ENCODE measurements at regions not wholly inside any gene's neighbourhood (a gene's known extent, or its start where the extent isn't known, plus 50 kb on each side); places are given as distances from the start of the nearest gene placed in this dataset.

GRCh38 chr12:84183576-84183975 is 729.0 kb downstream of the SLC6A15 start:
- Histone ChIP-seq H3K4me1 (no peaks in the 10 kb centered on the region), H3K9me3 (no peaks in the 10 kb centered on the region), H3K27me3 (no peaks in the 10 kb centered on the region), H3K27ac (no peak overlapping the region), H3K4me3 (no peak overlapping the region), H3K36me3 (no peaks in the 10 kb centered on the region)
- no peak for TF ChIP-seq CTCF (IDR thresholded peaks at IDR 0.05)
- TF ChIP-seq POLR2AphosphoS5 (IDR thresholded peaks at IDR 0.05), result no peak
- TF ChIP-seq EP300 (IDR thresholded peaks at IDR 0.05), result no peak
- no peak for TF ChIP-seq POLR2A (IDR thresholded peaks at IDR 0.05)
- DNase-seq (ENCODE audit: low spot score in 2 of 2), result no peak
- 36% methylated on average over 2 of the region's 2 CpGs for WGBS

- Histone ChIP-seq H3K9me3 (no peaks in the 10 kb centered on the region), H3K36me3 (no peaks in the 10 kb centered on the region), H3K27me3 (no peaks in the 10 kb centered on the region), H3K4me3 (no peak overlapping the region), H3K4me1 (no peaks in the 10 kb centered on the region), H3K27ac (no peak overlapping the region)
- WGBS, result 90% methylated on average over 5 of the region's 5 CpGs
- TF ChIP-seq POLR2AphosphoS5 (IDR thresholded peaks at IDR 0.05) (no peak), POLR2A (IDR thresholded peaks at IDR 0.05) (no peak), EP300 (IDR thresholded peaks at IDR 0.05) (no peak), CTCF (IDR thresholded peaks at IDR 0.05) (no peak)
- no peak for DNase-seq (ENCODE audit: low spot score in 2 of 2)
Observed at GRCh38 chr12:84174115-84174514, 738.5 kb downstream of the SLC6A15 start.

- no peaks in the 10 kb centered on the region for H3K27me3 ChIP-seq
- H3K36me3 ChIP-seq, result no peaks in the 10 kb centered on the region
- H3K27ac ChIP-seq, result no peak overlapping the region
- H3K9me3 ChIP-seq, result no peaks in the 10 kb centered on the region
- TF ChIP-seq CTCF (IDR thresholded peaks at IDR 0.05), result no peak
- no peak for TF ChIP-seq POLR2A (IDR thresholded peaks at IDR 0.05)
- no peak for TF ChIP-seq POLR2AphosphoS5 (IDR thresholded peaks at IDR 0.05)
- no peak for TF ChIP-seq EP300 (IDR thresholded peaks at IDR 0.05)
- H3K4me1 ChIP-seq, result no peaks in the 10 kb centered on the region
- H3K4me3 ChIP-seq, result no peak overlapping the region
- DNase-seq (ENCODE audit: low spot score in 2 of 2), result no peak
- WGBS, result 53% methylated on average over 4 of the region's 4 CpGs
Observed at GRCh38 chr12:84172823-84173424, 739.7 kb downstream of the SLC6A15 start.

- no peak overlapping the region for H3K27ac ChIP-seq
- H3K9me3 ChIP-seq, result no peaks in the 10 kb centered on the region
- no peaks in the 10 kb centered on the region for H3K4me1 ChIP-seq
- H3K36me3 ChIP-seq, result no peaks in the 10 kb centered on the region
- no peak for DNase-seq (ENCODE audit: low spot score in 2 of 2)
- no peaks in the 10 kb centered on the region for H3K27me3 ChIP-seq
- WGBS, result 59% methylated on average over 1 of the region's 1 CpG
- no peak overlapping the region for H3K4me3 ChIP-seq
- TF ChIP-seq POLR2A (IDR thresholded peaks at IDR 0.05), result no peak
- no peak for TF ChIP-seq CTCF (IDR thresholded peaks at IDR 0.05)
- no peak for TF ChIP-seq EP300 (IDR thresholded peaks at IDR 0.05)
- TF ChIP-seq POLR2AphosphoS5 (IDR thresholded peaks at IDR 0.05), result no peak
Observed at GRCh38 chr12:84166812-84167211, 745.8 kb downstream of the SLC6A15 start.

GRCh38 chr12:84165998-84166571 is 746.5 kb downstream of the SLC6A15 start:
- H3K27ac ChIP-seq, result no peak overlapping the region
- DNase-seq (ENCODE audit: low spot score in 2 of 2), result no peak
- WGBS, result 68% methylated on average over 2 of the region's 2 CpGs
- no peaks in the 10 kb centered on the region for H3K4me1 ChIP-seq
- no peaks in the 10 kb centered on the region for H3K9me3 ChIP-seq
- no peaks in the 10 kb centered on the region for H3K27me3 ChIP-seq
- TF ChIP-seq POLR2A (IDR thresholded peaks at IDR 0.05), result no peak
- no peak for TF ChIP-seq CTCF (IDR thresholded peaks at IDR 0.05)
- TF ChIP-seq POLR2AphosphoS5 (IDR thresholded peaks at IDR 0.05), result no peak
- no peak for TF ChIP-seq EP300 (IDR thresholded peaks at IDR 0.05)
- no peaks in the 10 kb centered on the region for H3K36me3 ChIP-seq
- no peak overlapping the region for H3K4me3 ChIP-seq
